SK-N-SH (cell line): ENCODE measurements at regions not wholly inside any gene's neighbourhood (a gene's known extent, or its start where the extent isn't known, plus 50 kb on each side); places are given as distances from the start of the nearest gene placed in this dataset.
A peak's percentile ranks its signal among the peaks of the same experiment; 100 is the strongest.

Experiments used
- JUND ChIP-seq: IDR thresholded peaks from 2 replicates; pipeline ENCODE4 v1.4.0; 2012
- SIN3A ChIP-seq: IDR thresholded peaks from 2 replicates; pipeline ENCODE4 v1.6.1; 2012; ENCODE audit warnings: low read depth, mild to moderate bottlenecking, low read length, moderate library complexity, borderline replicate concordance
- TF ChIP-seq, protein P1 (sequence below): fragments of 200-600 bp; sonication (generic); IDR thresholded peaks from 2 replicates; pipeline ENCODE4 v1.6.1; 2017; ENCODE audit warnings: antibody characterized with exemption, mild to moderate bottlenecking, moderate library complexity

DNA sequence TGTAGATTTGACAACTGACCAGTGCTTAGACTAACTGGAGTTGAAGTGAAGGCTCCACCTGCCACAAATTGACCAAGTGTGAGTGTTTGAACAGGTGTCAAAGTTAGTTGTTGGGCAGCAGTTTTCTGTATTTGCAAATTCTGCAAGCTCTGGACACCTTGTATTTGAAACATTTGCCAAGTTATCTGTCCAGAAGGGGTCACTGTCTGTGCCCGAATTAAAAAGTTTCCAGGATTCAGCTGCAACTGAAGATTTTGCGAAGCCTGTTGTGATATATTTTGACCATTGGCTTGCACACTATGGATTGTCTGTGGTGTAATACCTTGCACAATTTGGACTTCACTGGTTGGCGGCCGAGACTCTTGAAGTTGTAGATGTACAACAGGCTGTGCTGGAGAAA lies 1690.7 kb downstream of the SLITRK5 start:
- TF ChIP-seq SIN3A = no peak
- TF ChIP-seq, protein P1, sequence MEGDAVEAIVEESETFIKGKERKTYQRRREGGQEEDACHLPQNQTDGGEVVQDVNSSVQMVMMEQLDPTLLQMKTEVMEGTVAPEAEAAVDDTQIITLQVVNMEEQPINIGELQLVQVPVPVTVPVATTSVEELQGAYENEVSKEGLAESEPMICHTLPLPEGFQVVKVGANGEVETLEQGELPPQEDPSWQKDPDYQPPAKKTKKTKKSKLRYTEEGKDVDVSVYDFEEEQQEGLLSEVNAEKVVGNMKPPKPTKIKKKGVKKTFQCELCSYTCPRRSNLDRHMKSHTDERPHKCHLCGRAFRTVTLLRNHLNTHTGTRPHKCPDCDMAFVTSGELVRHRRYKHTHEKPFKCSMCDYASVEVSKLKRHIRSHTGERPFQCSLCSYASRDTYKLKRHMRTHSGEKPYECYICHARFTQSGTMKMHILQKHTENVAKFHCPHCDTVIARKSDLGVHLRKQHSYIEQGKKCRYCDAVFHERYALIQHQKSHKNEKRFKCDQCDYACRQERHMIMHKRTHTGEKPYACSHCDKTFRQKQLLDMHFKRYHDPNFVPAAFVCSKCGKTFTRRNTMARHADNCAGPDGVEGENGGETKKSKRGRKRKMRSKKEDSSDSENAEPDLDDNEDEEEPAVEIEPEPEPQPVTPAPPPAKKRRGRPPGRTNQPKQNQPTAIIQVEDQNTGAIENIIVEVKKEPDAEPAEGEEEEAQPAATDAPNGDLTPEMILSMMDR = peak; percentile 29
- no peak for TF ChIP-seq JUND
